Panc1 (cell line): ENCODE measurements at regions not wholly inside any gene's neighbourhood (a gene's known extent, or its start where the extent isn't known, plus 50 kb on each side); places are given as distances from the start of the nearest gene placed in this dataset.

Source experiments
- ATAC-seq: fragments of 200-7000 bp; cut with Tn5 transposase; 2 replicates; pipeline ENCODE4 v1.9.1; 2020; ENCODE audit warnings: mild to moderate bottlenecking, moderate library complexity
- BruUV-seq: library from RNA; stranded (reverse); fragments of 400-500 nt; replicated peaks from 2 replicates; lab custom pipeline; 2021; lab: Mats Ljungman, UMichigan
- CTCF ChIA-PET: fragments of 300-600 bp; sonication (Branson Sonifier 250); formaldehyde crosslinking; loops from one replicate; lab custom pipeline; 2022; ENCODE audit warnings: antibody characterized with exemption; lab: Charles Lee
- POLR2A ChIA-PET: fragments of 300-600 bp; sonication (Branson Sonifier 250); formaldehyde crosslinking; loops from one replicate; lab custom pipeline; 2022; ENCODE audit warnings: antibody characterized with exemption; lab: Charles Lee
- DNase-seq: peaks from one replicate; pipeline ENCODE4 v3.0.0-alpha.2; 2010; ENCODE audit warnings: low read depth, low spot score
- H3K27ac ChIP-seq: 2 replicates; pipeline ENCODE4 v1.5.1; 2011; ENCODE audit warnings: mild to moderate bottlenecking, low read length, inconsistent platforms
- H3K27me3 ChIP-seq: fragments of 200-500 bp; sonication (Bioruptor generic); 2 replicates; pipeline ENCODE4 v1.6.0; 2014; ENCODE audit warnings: low read length, inconsistent platforms; ENCODE audit not compliant: control insufficient read depth, insufficient read depth
- H3K36me3 ChIP-seq: fragments of 200-500 bp; sonication (Bioruptor generic); 2 replicates; pipeline ENCODE4 v1.5.1; 2014; ENCODE audit warnings: inconsistent platforms, mild to moderate bottlenecking, low read length, moderate library complexity; ENCODE audit not compliant: control insufficient read depth, insufficient read depth
- H3K4me1 ChIP-seq: 2 replicates; pipeline ENCODE4 v1.5.1; 2011; ENCODE audit warnings: inconsistent platforms, mild to moderate bottlenecking, low read length, moderate library complexity; ENCODE audit not compliant: control insufficient read depth, insufficient read depth
- H3K4me3 ChIP-seq, 2 experiments: 2 replicates each; pipeline ENCODE4 v1.5.1; 2011 to 2012; ENCODE audit warnings: low read depth in 2 of 2, low read length in 2 of 2, mild to moderate bottlenecking in 2 of 2, inconsistent platforms in 1 of 2, moderate library complexity in 1 of 2
- H3K9me3 ChIP-seq: fragments of 200-500 bp; sonication (Bioruptor generic); 2 replicates; pipeline ENCODE4 v1.5.1; 2014; ENCODE audit warnings: low read depth, mild to moderate bottlenecking, inconsistent platforms, low read length, moderate library complexity; ENCODE audit not compliant: control insufficient read depth, insufficient read depth
- POLR2AphosphoS5 ChIP-seq: IDR thresholded peaks from 2 replicates; pipeline ENCODE4 v1.6.1; 2012; ENCODE audit warnings: mild to moderate bottlenecking, low read depth, low read length, moderate library complexity
- SIN3A ChIP-seq: IDR thresholded peaks from 2 replicates; pipeline ENCODE4 v1.6.1; 2012; ENCODE audit warnings: low read depth, mild to moderate bottlenecking, low read length, moderate library complexity, borderline replicate concordance; ENCODE audit not compliant: insufficient read depth
- TCF7L2 ChIP-seq: IDR thresholded peaks from 2 replicates; pipeline ENCODE4 v1.6.1; 2011; ENCODE audit warnings: mild to moderate bottlenecking, low read depth, low read length, inconsistent platforms
- in situ Hi-C: cut with HindIII; loops from 2 replicates; pipeline ENCODE4 v1.10.0; 2016; ENCODE audit warnings: low sequenced_read_pairs, low pct_unique_long_range_greater_than_20kb
- intact Hi-C: fragments of 100-400 bp; cut with micrococcal nuclease; formaldehyde crosslinking; loops from one replicate; pipeline ENCODE4 v1.10.0; 2022; ENCODE audit not compliant: unreplicated experiment
- TF ChIP-seq, protein P1 (sequence below), 2 experiments: IDR thresholded peaks; 2 replicates each; pipeline ENCODE4 v1.6.1; 2011 to 2012; ENCODE audit warnings: low read depth in 2 of 2, control low read depth in 1 of 2, low read length in 1 of 2, mild to moderate bottlenecking in 1 of 2, moderate library complexity in 1 of 2; ENCODE audit not compliant: insufficient read depth in 1 of 2
- TF ChIP-seq, protein P2 (sequence below): fragments of 450-650 bp; IDR thresholded peaks from 2 replicates; pipeline ENCODE4 v1.5.1; 2017; ENCODE audit warnings: mild to moderate bottlenecking

DNA sequence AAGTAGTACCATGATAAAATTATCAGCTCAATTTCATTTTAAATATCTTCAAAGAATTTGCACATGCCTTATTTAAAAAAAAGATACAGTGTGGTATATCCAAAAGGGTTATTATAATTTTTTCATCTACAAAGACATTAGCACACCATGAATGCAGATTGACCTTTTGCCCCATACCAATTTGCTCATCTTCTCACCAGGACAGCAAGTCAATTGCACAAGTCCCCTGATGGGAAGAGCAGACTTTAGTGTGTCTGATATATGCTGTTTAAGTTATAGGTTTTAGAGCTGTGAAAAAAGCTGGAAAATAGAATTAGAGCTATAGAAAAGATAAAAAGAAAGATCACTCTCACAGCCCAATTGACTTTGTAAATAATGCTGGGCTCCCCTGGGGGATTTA is 325.8 kb upstream of the CDH6 start:
- no peaks in the 10 kb centered on the region for H3K27me3 ChIP-seq
- ATAC-seq (no peak), DNase-seq (no peak)
- no peak overlapping the region for H3K4me3 ChIP-seq
- H3K36me3 ChIP-seq = no peaks in the 10 kb centered on the region
- H3K27ac ChIP-seq = no peak overlapping the region
- TF ChIP-seq, protein P1, sequence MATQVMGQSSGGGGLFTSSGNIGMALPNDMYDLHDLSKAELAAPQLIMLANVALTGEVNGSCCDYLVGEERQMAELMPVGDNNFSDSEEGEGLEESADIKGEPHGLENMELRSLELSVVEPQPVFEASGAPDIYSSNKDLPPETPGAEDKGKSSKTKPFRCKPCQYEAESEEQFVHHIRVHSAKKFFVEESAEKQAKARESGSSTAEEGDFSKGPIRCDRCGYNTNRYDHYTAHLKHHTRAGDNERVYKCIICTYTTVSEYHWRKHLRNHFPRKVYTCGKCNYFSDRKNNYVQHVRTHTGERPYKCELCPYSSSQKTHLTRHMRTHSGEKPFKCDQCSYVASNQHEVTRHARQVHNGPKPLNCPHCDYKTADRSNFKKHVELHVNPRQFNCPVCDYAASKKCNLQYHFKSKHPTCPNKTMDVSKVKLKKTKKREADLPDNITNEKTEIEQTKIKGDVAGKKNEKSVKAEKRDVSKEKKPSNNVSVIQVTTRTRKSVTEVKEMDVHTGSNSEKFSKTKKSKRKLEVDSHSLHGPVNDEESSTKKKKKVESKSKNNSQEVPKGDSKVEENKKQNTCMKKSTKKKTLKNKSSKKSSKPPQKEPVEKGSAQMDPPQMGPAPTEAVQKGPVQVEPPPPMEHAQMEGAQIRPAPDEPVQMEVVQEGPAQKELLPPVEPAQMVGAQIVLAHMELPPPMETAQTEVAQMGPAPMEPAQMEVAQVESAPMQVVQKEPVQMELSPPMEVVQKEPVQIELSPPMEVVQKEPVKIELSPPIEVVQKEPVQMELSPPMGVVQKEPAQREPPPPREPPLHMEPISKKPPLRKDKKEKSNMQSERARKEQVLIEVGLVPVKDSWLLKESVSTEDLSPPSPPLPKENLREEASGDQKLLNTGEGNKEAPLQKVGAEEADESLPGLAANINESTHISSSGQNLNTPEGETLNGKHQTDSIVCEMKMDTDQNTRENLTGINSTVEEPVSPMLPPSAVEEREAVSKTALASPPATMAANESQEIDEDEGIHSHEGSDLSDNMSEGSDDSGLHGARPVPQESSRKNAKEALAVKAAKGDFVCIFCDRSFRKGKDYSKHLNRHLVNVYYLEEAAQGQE (IDR thresholded peaks at IDR 0.05; ENCODE audit: insufficient read depth in 1 of 2, low read depth in 2 of 2, low read length in 1 of 2) = no peak
- TF ChIP-seq TCF7L2 = no peak
- no peak for TF ChIP-seq SIN3A
- TF ChIP-seq, protein P2, sequence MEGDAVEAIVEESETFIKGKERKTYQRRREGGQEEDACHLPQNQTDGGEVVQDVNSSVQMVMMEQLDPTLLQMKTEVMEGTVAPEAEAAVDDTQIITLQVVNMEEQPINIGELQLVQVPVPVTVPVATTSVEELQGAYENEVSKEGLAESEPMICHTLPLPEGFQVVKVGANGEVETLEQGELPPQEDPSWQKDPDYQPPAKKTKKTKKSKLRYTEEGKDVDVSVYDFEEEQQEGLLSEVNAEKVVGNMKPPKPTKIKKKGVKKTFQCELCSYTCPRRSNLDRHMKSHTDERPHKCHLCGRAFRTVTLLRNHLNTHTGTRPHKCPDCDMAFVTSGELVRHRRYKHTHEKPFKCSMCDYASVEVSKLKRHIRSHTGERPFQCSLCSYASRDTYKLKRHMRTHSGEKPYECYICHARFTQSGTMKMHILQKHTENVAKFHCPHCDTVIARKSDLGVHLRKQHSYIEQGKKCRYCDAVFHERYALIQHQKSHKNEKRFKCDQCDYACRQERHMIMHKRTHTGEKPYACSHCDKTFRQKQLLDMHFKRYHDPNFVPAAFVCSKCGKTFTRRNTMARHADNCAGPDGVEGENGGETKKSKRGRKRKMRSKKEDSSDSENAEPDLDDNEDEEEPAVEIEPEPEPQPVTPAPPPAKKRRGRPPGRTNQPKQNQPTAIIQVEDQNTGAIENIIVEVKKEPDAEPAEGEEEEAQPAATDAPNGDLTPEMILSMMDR = no peak
- TF ChIP-seq POLR2AphosphoS5 = no peak
- ChIA-PET POLR2A (interaction anchor here (0.7 kb wide), 1 partner anchor 418 kb away, joined by 4 read pairs; no protein-coding TSS in a partner anchor), CTCF (no interaction called here)
- no TSS peak for BruUV-seq
- H3K4me1 ChIP-seq = no peaks in the 10 kb centered on the region
- in situ Hi-C loops = no loop called here
- no peaks in the 10 kb centered on the region for H3K9me3 ChIP-seq
- intact Hi-C loops = no loop called here

DNA sequence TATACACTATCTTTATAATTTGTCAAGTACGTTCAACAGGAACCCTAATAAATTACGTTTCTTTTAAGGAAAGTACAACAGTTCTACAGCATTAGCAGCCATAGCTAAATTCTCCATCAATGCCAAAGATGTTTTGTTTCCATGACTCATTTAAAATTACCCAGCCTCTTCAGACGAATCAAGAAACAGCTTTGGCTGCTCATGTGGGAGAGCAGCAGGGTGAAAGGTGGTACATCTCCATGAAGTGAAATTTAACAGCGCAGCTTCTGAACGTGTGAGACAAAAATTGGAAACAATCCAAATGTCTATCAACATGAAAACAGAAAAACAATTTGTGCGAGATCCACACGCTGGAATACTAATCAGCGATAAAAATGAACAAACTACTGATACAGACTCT is 327.3 kb upstream of the CDH6 start:
- Histone ChIP-seq H3K4me1 (no peaks in the 10 kb centered on the region), H3K27ac (no peak overlapping the region), H3K9me3 (no peaks in the 10 kb centered on the region), H3K27me3 (no peaks in the 10 kb centered on the region), H3K4me3 (no peak overlapping the region), H3K36me3 (no peaks in the 10 kb centered on the region)
- no peak for DNase-seq
- ChIA-PET POLR2A (no interaction called here), CTCF (no interaction called here)
- no TSS peak for BruUV-seq
- intact Hi-C loops = no loop called here
- TF ChIP-seq POLR2AphosphoS5 (no peak), SIN3A (no peak)
- in situ Hi-C loops = no loop called here
- no peak for ATAC-seq

DNA sequence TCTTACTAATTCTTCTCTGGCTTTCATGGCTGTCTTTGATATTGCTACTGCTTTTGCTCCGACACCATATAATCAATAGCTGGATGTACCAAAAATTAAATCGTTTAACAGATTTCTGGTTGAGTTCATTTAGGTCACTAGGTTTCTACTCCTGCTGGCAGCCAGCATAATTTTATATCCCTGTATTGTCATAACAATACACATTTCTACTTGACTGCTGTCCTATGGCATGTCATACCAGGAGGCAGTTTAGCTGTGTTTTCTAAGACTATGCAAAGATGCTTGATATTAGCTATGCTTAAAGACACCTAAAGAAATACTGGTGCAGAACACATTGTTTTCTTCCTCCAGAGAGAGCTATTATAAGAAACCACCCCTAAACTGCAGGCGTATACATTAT is 337.2 kb upstream of the CDH6 start:
- no TSS peak for BruUV-seq
- H3K9me3 ChIP-seq = no peaks in the 10 kb centered on the region; the same call in 1 of the 2 replicates
- TF ChIP-seq, protein P1 (IDR thresholded peaks at IDR 0.05; ENCODE audit: insufficient read depth in 1 of 2, low read depth in 2 of 2, low read length in 1 of 2) = no peak
- TF ChIP-seq TCF7L2 (no peak), POLR2AphosphoS5 (no peak), SIN3A (no peak)
- TF ChIP-seq, protein P2 = no peak
- DNase-seq (no peak), ATAC-seq (no peak)
- H3K4me3 ChIP-seq = no peak overlapping the region
- in situ Hi-C loops (no loop called here), intact Hi-C loops (no loop called here)
- H3K27me3 ChIP-seq = no peaks in the 10 kb centered on the region
- ChIA-PET CTCF (no interaction called here), POLR2A (no interaction called here)
- H3K4me1 ChIP-seq = no peaks in the 10 kb centered on the region
- no peak overlapping the region for H3K27ac ChIP-seq
- H3K36me3 ChIP-seq = no peaks in the 10 kb centered on the region
